HFF-Myc (cell line): ENCODE measurements at regions not wholly inside any gene's neighbourhood (a gene's known extent, or its start where the extent isn't known, plus 50 kb on each side); places are given as distances from the start of the nearest gene placed in this dataset.
"Not testable (repeated sequence)": the region's sequence is repeated elsewhere in the genome, so short reads cannot be mapped to it uniquely, and the experiment has no call there.

Experiments used
- DNase-seq: peaks from one replicate; pipeline ENCODE4 v3.0.0-alpha.2; 2011; ENCODE audit warnings: low read depth; ENCODE audit errors: extremely low read depth
- H3K4me3 ChIP-seq: replicated peaks from 2 replicates; pipeline ENCODE4 v1.5.1; 2011; ENCODE audit warnings: low read depth, mild to moderate bottlenecking, control low read depth, low read length
- TF ChIP-seq, protein P1 (sequence below): IDR thresholded peaks from 2 replicates; pipeline ENCODE4 v1.5.1; 2012; ENCODE audit warnings: mild to moderate bottlenecking, low read depth, low read length, control low read depth; ENCODE audit errors: missing control alignments

DNA sequence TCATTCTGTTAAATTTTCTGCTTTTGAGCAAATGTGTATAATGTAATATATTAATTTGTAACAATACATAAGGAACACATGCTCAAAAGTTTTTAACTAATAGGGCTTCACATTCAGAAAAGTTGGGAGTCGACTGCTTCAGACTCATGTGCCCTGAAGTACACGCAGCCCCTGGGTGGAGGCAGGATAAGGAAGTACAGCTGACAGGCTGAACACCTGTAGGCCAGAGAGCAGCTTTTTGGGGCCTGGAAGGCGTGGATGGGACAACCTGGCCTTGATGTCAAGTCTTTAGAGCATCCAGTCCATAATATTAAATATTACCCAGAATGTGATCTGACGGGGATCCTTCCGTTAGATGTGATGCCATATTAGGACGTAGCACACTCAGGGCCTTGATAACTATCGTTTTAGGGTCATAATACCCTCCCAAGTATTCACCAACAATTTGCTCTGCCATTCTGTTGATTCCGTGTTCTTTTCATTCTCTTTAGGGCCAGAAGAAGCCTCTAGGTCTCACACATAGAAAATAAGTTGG lies 485.2 kb downstream of the SIPA1L2 start:
- H3K4me3 ChIP-seq: no peak overlapping the region
- TF ChIP-seq, protein P1, sequence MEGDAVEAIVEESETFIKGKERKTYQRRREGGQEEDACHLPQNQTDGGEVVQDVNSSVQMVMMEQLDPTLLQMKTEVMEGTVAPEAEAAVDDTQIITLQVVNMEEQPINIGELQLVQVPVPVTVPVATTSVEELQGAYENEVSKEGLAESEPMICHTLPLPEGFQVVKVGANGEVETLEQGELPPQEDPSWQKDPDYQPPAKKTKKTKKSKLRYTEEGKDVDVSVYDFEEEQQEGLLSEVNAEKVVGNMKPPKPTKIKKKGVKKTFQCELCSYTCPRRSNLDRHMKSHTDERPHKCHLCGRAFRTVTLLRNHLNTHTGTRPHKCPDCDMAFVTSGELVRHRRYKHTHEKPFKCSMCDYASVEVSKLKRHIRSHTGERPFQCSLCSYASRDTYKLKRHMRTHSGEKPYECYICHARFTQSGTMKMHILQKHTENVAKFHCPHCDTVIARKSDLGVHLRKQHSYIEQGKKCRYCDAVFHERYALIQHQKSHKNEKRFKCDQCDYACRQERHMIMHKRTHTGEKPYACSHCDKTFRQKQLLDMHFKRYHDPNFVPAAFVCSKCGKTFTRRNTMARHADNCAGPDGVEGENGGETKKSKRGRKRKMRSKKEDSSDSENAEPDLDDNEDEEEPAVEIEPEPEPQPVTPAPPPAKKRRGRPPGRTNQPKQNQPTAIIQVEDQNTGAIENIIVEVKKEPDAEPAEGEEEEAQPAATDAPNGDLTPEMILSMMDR: no peak
- no peak for DNase-seq

DNA sequence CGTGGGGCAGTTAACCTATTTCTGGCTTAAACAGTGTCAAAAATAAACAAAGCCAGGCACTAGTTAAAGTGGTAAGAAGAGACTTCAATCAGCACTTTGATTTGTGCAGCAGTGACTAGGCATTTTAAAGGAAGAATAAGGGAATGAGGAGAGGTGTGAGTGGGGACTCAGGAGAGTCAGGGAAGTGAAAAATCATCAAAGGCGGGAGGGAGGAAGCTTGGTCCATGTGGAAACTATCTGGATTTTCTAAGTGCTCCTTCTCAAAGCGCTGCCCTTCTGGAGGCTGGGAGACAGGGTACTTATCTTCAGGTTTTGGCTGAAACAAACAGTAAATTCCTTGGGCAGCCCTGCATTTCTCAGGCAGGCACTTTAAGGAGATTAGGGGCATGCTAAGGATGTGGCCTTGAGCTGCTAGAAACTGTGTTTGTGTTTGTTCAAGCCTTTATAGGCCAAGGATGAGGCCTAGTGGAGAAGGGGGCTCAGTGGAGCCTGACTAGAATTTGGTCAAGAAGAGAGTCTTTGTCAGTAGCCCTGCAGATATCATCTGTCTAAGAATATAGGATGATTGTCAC lies 486.5 kb downstream of the SIPA1L2 start:
- TF ChIP-seq, protein P1: no peak

DNA sequence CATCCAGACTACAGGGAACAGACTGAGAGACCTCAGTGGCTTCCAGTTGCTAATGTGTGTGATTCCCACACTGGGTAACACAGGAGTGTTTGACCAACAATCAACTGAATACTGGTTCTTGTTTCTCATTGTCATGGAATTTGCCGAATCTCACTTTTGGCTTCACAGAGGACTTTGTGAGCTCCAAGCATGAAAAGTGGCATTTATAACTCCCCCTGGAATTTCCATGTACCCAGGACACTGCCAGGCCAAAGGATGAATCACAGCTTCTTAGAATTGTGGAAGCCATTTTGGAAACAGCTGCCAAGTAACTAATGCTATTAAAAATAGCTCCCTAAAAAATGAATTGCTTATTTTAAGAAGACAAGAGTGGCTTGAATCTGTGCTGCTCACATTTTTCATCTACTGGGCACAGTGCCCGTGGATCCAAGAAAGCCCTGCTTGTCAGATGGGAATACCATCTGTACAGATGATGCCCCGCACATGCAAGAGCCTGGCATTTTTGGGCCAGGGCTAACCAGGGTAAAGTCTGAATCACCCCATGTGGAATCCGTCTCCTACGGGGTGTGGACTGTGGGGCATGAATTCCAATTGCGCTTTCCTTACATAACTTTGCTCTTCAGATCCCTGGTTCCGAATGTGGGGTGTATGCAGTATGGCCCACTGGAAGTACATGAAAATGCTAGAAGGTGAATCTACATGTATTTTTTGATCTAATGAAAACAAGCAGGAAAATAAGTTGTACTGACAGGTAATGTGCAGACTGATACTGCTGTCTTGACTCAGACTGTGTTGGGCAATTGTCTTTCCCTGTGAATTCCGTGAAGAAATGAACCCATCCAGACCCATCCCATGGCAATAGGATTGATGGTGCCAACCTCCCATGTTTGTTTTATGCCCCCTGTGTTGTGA lies 487.3 kb downstream of the SIPA1L2 start:
- TF ChIP-seq, protein P1: no peak
- H3K4me3 ChIP-seq: no peak overlapping the region
- no peak for DNase-seq

More for the DNA sequence above, 486.5 kb downstream of the SIPA1L2 start:
- no peak for DNase-seq
- no peak overlapping the region for H3K4me3 ChIP-seq

DNA sequence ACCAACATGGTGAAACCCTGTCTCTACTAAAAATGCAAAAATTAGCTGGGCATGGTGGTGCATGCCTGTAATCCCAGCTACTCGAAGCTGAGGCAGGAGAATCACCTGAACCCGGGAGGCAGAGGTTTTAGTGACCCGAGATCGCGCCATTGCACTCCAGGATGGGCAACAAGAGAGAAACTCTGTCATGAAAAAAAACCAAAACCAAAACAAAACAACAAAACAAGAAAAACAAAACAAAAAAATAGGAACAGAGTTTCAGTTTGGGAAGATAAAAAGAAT lies 488.8 kb downstream of the SIPA1L2 start:
- not testable (repeated sequence) for H3K4me3 ChIP-seq, DNase-seq

DNA sequence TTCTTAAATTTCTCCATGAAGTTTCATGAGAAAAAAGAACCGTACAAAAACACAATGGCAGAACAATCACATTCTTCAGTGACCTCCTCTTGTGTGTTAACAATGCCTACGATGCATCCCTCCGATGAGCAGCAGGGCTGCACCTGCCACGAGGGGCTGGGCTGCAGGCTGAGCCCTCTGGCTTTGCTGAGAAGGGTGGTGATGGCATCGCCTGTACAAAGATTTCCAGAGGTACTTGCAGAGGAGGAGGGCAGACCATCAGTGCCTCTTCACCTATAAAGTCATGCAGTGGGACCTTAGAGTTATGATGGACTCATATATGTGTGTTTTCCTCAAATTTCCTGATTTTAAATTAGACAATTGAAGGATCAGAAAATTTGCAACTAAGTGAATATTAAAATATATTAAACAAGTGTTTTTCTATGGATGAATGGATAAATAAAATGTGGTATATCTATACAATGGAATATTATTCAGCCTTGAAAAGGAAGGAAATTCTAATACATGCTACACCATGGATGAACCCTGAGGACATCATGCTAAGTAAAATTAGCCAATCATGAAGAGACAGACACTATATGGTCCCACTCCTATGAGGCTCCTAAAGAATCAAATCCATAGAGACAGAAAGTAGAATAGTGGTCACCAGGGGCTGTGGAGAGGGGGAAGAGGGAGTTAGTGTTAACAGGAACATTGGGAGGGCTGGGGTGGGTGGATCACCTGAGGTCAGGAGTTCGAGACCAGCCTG lies 489.3 kb downstream of the SIPA1L2 start:
- DNase-seq: no peak
- TF ChIP-seq, protein P1: no peak
- H3K4me3 ChIP-seq: no peak overlapping the region

DNA sequence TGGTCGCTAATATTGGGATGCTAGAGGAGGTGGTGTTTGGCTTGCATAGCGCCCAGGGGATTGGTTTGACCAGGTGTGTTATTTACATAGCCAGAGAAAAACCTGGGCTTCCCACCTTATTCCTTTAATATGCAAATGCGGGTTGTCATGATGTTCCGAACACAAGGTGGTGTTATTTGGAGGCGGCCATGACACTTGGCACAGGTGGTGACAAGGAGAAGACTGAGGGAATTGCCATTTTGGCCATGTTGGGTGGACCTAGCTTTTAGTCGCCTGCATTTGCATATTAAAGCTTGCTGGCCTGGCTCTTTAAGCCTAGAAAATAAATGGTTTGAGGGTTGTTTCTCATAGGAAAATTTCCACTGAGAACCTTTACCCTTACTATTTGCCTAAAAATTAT lies 490.5 kb downstream of the SIPA1L2 start:
- TF ChIP-seq, protein P1: no peak
- DNase-seq: no peak
- no peak overlapping the region for H3K4me3 ChIP-seq

DNA sequence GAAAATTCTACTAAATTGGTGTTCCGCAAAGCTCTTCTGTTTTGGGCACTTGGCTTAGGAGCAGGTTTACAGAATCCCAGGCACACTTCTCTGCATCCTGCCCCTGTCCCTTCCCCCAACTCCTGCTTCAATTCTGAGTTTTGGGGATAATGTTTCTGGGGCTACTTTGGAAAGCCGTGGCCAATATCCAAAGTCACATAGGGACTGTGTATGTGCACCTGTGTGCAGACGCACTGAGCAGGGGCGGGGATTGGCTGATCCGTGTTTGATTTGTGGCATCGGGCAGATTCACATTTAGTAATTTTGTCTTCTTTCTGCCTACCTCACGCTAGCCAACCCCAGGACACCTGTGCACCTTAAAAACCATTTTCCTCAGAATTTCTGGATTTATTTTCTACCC lies 491.9 kb downstream of the SIPA1L2 start:
- no peak for DNase-seq
- TF ChIP-seq, protein P1: no peak
- no peak overlapping the region for H3K4me3 ChIP-seq
